HG03469 (cell line): ENCODE measurements at regions not wholly inside any gene's neighbourhood (a gene's known extent, or its start where the extent isn't known, plus 50 kb on each side); places are given as distances from the start of the nearest gene placed in this dataset.

Source experiments
- ATAC-seq: cut with Tn5 transposase; IDR thresholded peaks from one replicate; pipeline ENCODE4 v1.9.1; 2021; ENCODE audit warnings: mild to moderate bottlenecking, moderate library complexity, moderate number of reproducible peaks; ENCODE audit not compliant: unreplicated experiment

- no peak for ATAC-seq
These were observed 185.4 kb downstream of the LYPLAL1 start for GRCh38 chr1:219359126-219359525.

GRCh38 chr1:219358080-219358479, 184.4 kb downstream of the LYPLAL1 start:
- ATAC-seq = no peak

GRCh38 chr1:219354962-219355361, 181.3 kb downstream of the LYPLAL1 start:
- no peak for ATAC-seq

GRCh38 chr1:219352961-219353651, 179.4 kb downstream of the LYPLAL1 start:
- no peak for ATAC-seq

GRCh38 chr1:219350172-219350931, 176.7 kb downstream of the LYPLAL1 start:
- no peak for ATAC-seq

GRCh38 chr1:219347921-219348391, 174.3 kb downstream of the LYPLAL1 start:
- no peak for ATAC-seq

GRCh38 chr1:219347376-219347775, 173.7 kb downstream of the LYPLAL1 start:
- no peak for ATAC-seq

GRCh38 chr1:219345953-219346352, 172.3 kb downstream of the LYPLAL1 start:
- ATAC-seq = no peak

- no peak for ATAC-seq
These were observed 169.2 kb downstream of the LYPLAL1 start for GRCh38 chr1:219342836-219343235.

GRCh38 chr1:219340796-219341195, 167.1 kb downstream of the LYPLAL1 start:
- ATAC-seq = no peak

- ATAC-seq = no peak
These were observed 165.8 kb downstream of the LYPLAL1 start for GRCh38 chr1:219339466-219339865.

GRCh38 chr1:219337588-219337987, 163.9 kb downstream of the LYPLAL1 start:
- ATAC-seq = no peak

- ATAC-seq = no peak
These were observed 159.9 kb downstream of the LYPLAL1 start for GRCh38 chr1:219333626-219334025.

GRCh38 chr1:219331424-219331823, 157.7 kb downstream of the LYPLAL1 start:
- ATAC-seq = no peak

GRCh38 chr1:219330669-219331068, 157.0 kb downstream of the LYPLAL1 start:
- no peak for ATAC-seq

GRCh38 chr1:219330001-219330400, 156.3 kb downstream of the LYPLAL1 start:
- no peak for ATAC-seq

- ATAC-seq = no peak
These were observed 155.9 kb downstream of the LYPLAL1 start for GRCh38 chr1:219329578-219329977.

- ATAC-seq = no peak
These were observed 153.2 kb downstream of the LYPLAL1 start for GRCh38 chr1:219326843-219327242.

GRCh38 chr1:219325368-219325742, 151.7 kb downstream of the LYPLAL1 start:
- ATAC-seq = no peak

- ATAC-seq = peak; percentile 75
These were observed 151.1 kb downstream of the LYPLAL1 start for GRCh38 chr1:219324629-219325367.

GRCh38 chr1:219324171-219324570, 150.5 kb downstream of the LYPLAL1 start:
- no peak for ATAC-seq

- no peak for ATAC-seq
These were observed 149.7 kb downstream of the LYPLAL1 start for GRCh38 chr1:219323426-219323825.
